Raji (cell line): ENCODE measurements at regions not wholly inside any gene's neighbourhood (a gene's known extent, or its start where the extent isn't known, plus 50 kb on each side); places are given as distances from the start of the nearest gene placed in this dataset.

Source experiments
- POLR2A ChIP-seq: IDR thresholded peaks from 2 replicates; pipeline ENCODE4 v1.6.1; 2011; ENCODE audit warnings: low read depth, low read length, control low read depth; ENCODE audit not compliant: insufficient read depth

DNA sequence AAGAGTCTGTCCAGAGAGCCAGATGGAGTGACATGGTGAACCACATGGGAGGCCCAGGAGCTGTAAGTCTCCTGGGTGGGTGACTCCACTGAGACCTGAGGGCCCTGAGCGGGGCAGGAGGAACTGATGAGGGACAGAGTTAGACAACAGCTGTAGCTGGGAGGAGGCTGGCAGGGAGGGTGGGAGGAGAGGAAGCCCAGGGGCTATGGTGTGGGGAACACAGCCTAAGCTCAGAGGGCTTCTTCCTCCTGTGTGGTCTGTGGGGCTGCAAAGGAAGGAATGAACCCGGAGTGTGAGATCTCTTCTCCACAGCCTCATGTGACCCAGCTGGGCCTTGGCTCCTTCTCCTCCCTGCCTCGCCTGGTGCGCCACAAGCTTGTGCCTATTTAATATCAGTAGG is 395.6 kb upstream of the HS6ST1 start:
- no peak for TF ChIP-seq POLR2A

GRCh38 chr2:128714851-128715312 is 396.2 kb upstream of the HS6ST1 start:
- TF ChIP-seq POLR2A = no peak

GRCh38 chr2:128715360-128715759 is 396.7 kb upstream of the HS6ST1 start:
- no peak for TF ChIP-seq POLR2A

GRCh38 chr2:128716299-128716721 is 397.6 kb upstream of the HS6ST1 start:
- TF ChIP-seq POLR2A = no peak

DNA sequence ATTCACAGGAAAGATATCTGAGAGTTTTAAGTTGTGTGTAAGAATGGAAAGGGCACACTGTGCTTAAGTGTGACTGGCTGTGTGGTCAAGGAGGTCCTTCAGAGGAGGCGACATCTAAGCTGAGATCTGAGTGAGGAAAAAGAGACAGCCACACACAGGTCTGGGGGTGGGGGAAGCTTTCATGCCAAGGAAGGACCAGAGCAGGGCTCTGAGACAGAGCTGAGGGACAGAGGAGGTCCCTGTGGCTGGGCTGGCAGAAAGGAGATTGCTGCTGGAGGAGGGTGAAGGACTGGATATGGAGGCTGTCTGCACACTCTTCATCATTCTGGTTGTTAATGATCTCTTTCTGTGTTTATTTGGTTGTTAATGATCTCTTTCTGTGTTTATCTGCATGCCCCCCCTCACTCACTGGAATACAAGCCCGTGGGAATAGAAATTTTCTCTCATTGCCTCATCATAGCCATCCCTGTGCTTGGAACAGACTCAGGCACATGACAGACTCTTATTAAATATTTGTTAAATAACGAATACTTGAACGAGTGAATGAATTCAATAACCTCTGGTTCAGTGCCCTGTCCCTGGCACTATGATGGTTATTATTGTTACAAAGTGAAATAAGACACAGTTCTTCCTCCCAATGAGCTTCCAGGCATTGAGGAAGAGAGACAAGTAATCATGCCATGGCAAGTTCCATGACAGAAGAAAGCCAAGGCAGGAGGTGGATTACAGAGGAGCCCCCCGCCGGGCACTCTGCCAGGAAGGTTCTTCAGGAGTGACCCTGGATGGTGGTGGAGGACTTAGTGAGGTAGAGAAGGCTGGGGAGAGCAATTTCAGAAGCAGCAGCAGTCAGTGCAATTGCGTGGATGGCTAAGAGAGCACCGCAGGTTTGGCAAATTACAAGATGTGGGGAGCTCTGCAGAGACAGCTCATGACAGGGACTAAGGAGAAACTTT is 399.4 kb upstream of the HS6ST1 start:
- no peak for TF ChIP-seq POLR2A

GRCh38 chr2:128720080-128721022 is 401.7 kb upstream of the HS6ST1 start:
- TF ChIP-seq POLR2A = no peak

- no peak for TF ChIP-seq POLR2A
Measured at GRCh38 chr2:128721096-128721495, 402.4 kb upstream of the HS6ST1 start.

DNA sequence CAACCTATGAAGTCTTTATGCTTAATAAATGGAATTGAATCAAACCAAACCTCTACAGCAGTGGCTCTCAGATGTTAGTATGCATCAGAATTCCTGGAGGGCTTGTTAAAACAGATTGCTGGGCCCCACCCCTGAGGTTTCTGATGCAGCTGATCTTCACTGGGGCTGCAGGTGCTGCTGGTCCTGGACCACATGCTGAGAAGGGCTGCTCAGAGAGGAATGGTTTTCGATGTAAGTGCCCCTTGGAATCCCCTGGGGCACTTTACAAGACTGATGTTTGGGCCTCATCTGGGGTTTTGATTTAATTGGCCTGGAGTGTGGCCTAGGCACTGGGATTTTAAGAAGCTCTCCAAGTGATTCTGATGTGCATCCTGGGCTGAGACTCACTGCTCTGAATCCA is 403.8 kb upstream of the HS6ST1 start:
- TF ChIP-seq POLR2A = no peak

DNA sequence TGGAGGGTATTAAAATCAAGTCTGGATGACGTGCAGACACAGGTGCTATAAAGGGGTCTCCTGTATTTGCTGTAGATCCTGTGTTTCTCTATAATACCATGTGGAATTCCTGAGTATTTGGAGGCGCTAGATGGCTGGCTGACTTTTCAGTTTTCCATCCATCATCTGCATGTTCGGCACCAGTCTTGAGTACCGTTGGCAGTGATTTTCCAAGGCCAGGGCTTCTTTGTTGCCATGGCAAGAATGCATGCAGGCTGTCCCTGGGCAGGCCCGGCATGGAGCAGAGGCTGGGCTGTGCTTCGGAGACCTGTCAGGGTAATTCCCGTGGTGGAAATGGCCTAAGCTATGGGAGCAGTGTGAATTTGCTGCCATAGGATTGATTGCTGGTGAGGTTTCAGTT is 405.9 kb upstream of the HS6ST1 start:
- no peak for TF ChIP-seq POLR2A

DNA sequence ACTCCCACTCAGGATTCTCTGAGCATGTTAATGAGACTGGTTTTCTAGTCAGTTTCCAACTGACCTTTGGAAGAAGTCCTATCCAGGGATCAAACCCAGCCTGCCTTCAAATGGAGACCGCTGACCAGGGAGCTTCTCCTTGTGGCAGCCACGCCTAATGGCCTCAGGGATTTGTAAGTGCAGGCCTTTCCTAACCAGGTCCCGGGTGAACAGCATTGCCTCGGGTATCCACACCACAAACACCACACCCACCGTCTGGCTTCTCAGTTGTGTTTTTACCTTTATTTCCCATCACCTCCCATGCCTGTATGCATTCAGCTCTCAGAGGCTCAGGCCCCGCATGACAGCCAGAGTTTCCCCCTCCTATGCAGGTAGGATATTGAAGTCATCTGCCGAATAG is 406.3 kb upstream of the HS6ST1 start:
- TF ChIP-seq POLR2A = no peak

GRCh38 chr2:128726236-128726635 is 407.6 kb upstream of the HS6ST1 start:
- no peak for TF ChIP-seq POLR2A

DNA sequence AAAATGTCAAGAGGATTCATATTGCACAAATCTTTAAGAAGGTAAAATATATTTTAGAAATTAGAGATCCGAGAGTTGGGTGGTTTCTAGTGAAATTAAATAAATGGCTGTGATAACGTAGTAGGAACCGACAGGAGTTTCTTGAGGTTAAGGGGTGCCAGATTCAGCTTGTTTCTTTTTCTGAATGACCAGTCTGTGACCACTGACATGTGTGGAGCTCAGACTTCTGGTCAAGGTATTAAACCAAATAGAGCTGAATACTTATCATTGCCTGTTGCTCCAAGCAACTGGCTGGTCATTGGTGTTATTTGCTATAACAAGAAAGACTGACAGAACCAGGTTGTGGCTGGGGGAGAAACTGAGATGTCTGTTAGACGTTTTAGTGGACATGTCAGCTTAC is 408.2 kb upstream of the HS6ST1 start:
- no peak for TF ChIP-seq POLR2A

DNA sequence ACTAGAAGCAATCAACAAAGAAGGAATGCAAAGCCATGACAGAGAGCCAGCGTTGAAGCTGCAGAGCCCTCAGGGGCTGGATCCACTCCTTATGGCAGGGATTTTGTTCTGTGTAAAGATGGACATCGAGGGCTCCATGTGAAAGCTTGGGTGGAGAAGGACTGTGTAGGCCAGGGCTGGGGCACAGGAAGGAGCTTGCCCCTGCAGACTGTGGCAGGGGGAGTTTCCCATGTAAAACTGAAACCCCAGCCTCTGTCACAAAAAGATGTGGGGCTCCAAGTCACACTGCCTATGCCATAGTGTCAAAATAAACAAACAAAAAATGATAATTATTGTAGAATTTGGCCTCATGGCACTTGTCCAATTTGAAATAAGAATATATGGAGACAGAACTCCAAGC is 408.7 kb upstream of the HS6ST1 start:
- no peak for TF ChIP-seq POLR2A

DNA sequence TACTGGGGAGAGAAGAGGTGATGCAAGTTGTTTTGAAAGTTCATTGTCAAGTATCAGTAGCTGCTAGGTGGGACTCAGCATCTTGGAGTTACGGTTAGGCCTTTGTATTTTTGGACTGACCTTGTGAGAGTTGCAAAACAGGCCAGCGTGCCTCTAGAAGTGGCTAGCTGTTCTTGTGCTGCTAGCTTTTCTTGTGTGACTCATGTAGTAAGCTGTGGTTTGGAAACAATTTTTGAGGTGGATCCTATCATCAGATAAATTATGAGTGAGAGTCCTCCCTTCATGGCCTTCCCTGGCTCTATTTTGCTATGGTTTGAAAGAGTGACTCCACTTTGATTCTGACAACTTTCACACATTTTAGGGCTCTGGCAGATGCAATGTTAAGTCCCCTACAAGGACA is 409.2 kb upstream of the HS6ST1 start:
- TF ChIP-seq POLR2A = no peak

GRCh38 chr2:128729051-128729450 is 410.4 kb upstream of the HS6ST1 start:
- no peak for TF ChIP-seq POLR2A
